B cell (primary cell): ENCODE measurements at regions not wholly inside any gene's neighbourhood (a gene's known extent, or its start where the extent isn't known, plus 50 kb on each side); places are given as distances from the start of the nearest gene placed in this dataset.

Experiments used
- ATAC-seq: fragments of 200-7000 bp; cut with Tn5 transposase; one replicate; pipeline ENCODE4 v1.10.0; 2021; ENCODE audit warnings: low read depth, mild to moderate bottlenecking, moderate number of reproducible peaks, moderate library complexity
- CTCF ChIA-PET: fragments of 350-600 bp; sonication (Branson Sonifier 250); formaldehyde crosslinking; loops from one replicate; lab custom pipeline; 2021; ENCODE audit warnings: antibody characterized with exemption, inconsistent platforms; lab: Charles Lee
- POLR2A ChIA-PET: fragments of 350-600 bp; sonication (Branson Sonifier 250); formaldehyde crosslinking; loops from one replicate; lab custom pipeline; 2021; ENCODE audit warnings: antibody characterized with exemption; lab: Charles Lee
- DNase-seq: peaks from one replicate; pipeline ENCODE4 v3.0.0; 2013
- H2AFZ ChIP-seq: 2 replicates; pipeline ENCODE4 v1.6.1; 2012; ENCODE audit warnings: mild to moderate bottlenecking, low read depth, low read length; ENCODE audit not compliant: insufficient read depth, poor library complexity, severe bottlenecking
- H3K27ac ChIP-seq, 2 donors: 1 replicate in 1 of 2; 2 replicates in 1 of 2; pipeline ENCODE4 v1.5.1; 2012 to 2013; ENCODE audit warnings: low read length in 2 of 2, mild to moderate bottlenecking in 2 of 2, moderate library complexity in 1 of 2
- H3K27me3 ChIP-seq, 4 experiments: fragments of 200-600 bp in 1 of 4; sonication (generic) in 1 of 4; replicated peaks in 1 of 4; 1 replicate in 2 of 4; 2 replicates in 2 of 4; pipeline versions ENCODE4 v1.6.1 to v1.7.0; 2013 to 2016; ENCODE audit warnings: low read length in 3 of 4, mild to moderate bottlenecking in 2 of 4, mixed read lengths in 1 of 4, moderate library complexity in 1 of 4; ENCODE audit not compliant: insufficient read depth in 4 of 4, control insufficient read depth in 3 of 4; ENCODE audit errors: control extremely low read depth in 1 of 4
- H3K36me3 ChIP-seq, 2 experiments: replicated peaks in 1 of 2; 1 replicate in 1 of 2; 2 replicates in 1 of 2; pipeline versions ENCODE4 v1.6.1 to v1.7.1; 2013; ENCODE audit warnings: low read length in 1 of 2; ENCODE audit not compliant: insufficient read depth in 2 of 2, control insufficient read depth in 1 of 2; ENCODE audit errors: control extremely low read depth in 1 of 2, extremely low read depth in 1 of 2
- H3K4me1 ChIP-seq, 2 donors: fragments of 200-600 bp in 1 of 2; sonication (generic) in 1 of 2; 1 replicate in 1 of 2; 2 replicates in 1 of 2; pipeline versions ENCODE4 v1.5.1 to v1.6.1; 2013 to 2017; ENCODE audit warnings: low read length in 2 of 2; ENCODE audit not compliant: control insufficient read depth in 2 of 2, insufficient read depth in 2 of 2
- H3K4me2 ChIP-seq: replicated peaks from 2 replicates; pipeline ENCODE3; 2012; ENCODE audit warnings: mild to moderate bottlenecking, low read depth, low read length; ENCODE audit not compliant: poor library complexity, severe bottlenecking
- H3K4me3 ChIP-seq, 5 experiments: fragments of 200-600 bp in 1 of 5; sonication (generic) in 1 of 5; 1 replicate in 3 of 5; 2 replicates in 2 of 5; pipeline versions ENCODE4 v1.5.1 to v1.7.0; 2011 to 2016; ENCODE audit warnings: low read length in 4 of 5, mild to moderate bottlenecking in 4 of 5, low read depth in 2 of 5, control low read depth in 1 of 5, moderate library complexity in 1 of 5; ENCODE audit not compliant: insufficient read depth in 1 of 5; ENCODE audit errors: control extremely low read depth in 1 of 5, extremely low read depth in 1 of 5
- H3K79me2 ChIP-seq: fragments of 200-600 bp; sonication (generic); one replicate; pipeline ENCODE4 v1.6.0; 2016; ENCODE audit warnings: low read length; ENCODE audit not compliant: control insufficient read depth, insufficient read depth
- H3K9ac ChIP-seq: fragments of 200-600 bp; sonication (generic); 2 replicates; pipeline ENCODE4 v1.6.1; 2017; ENCODE audit warnings: mild to moderate bottlenecking, low read length, moderate library complexity
- H3K9me3 ChIP-seq, 3 donors: one replicate each; pipeline versions ENCODE4 v1.6.1 to v1.7.1; 2013; ENCODE audit warnings: low read length in 2 of 3; ENCODE audit not compliant: control insufficient read depth in 2 of 3, insufficient read depth in 1 of 3; ENCODE audit errors: control extremely low read depth in 1 of 3
- H4K20me1 ChIP-seq: 2 replicates; pipeline ENCODE4 v1.6.0; 2012; ENCODE audit warnings: mild to moderate bottlenecking, low read length; ENCODE audit not compliant: insufficient read depth, control insufficient read depth, poor library complexity, severe bottlenecking
- H3K27ac Mint-ChIP-seq: one replicate; pipeline ENCODE4 v1.8.0; 2021; ENCODE audit warnings: mixed read lengths
- H3K27me3 Mint-ChIP-seq: one replicate; pipeline ENCODE4 v1.8.0; 2021; ENCODE audit warnings: mixed read lengths
- H3K4me1 Mint-ChIP-seq: one replicate; pipeline ENCODE4 v1.8.0; 2021; ENCODE audit warnings: mixed read lengths
- H3K4me3 Mint-ChIP-seq: one replicate; pipeline ENCODE4 v1.8.0; 2021; ENCODE audit warnings: mixed read lengths
- H3K9me3 Mint-ChIP-seq: one replicate; pipeline ENCODE4 v1.8.0; 2022; ENCODE audit warnings: mixed read lengths; ENCODE audit not compliant: insufficient read depth
- CTCF ChIP-seq: fragments of 200-600 bp; IDR thresholded peaks from one replicate; pipeline ENCODE4 v1.8.0; 2022; ENCODE audit warnings: antibody characterized with exemption, mild to moderate bottlenecking
- EZH2 ChIP-seq: IDR thresholded peaks from 2 replicates; pipeline ENCODE4 v1.6.1; 2012; ENCODE audit warnings: borderline replicate concordance, low read depth, mild to moderate bottlenecking, moderate library complexity, low read length; ENCODE audit not compliant: insufficient read depth, poor library complexity, severe bottlenecking
- WGBS: methylation state at CpG from one replicate; pipeline ENCODE4 v1.1.5; 2013; ENCODE audit warnings: missing lambda C conversion rate; ENCODE audit not compliant: insufficient coverage; 5-methylcytosine and 5-hydroxymethylcytosine counted together
- intact Hi-C: fragments of 100-400 bp; cut with micrococcal nuclease; formaldehyde crosslinking; loops from one replicate; pipeline ENCODE4 v1.10.0; 2022

GRCh38 chr6:41430875-41431274, 95.5 kb downstream of the NCR2 start:
- ChIA-PET CTCF (interaction anchor here (1.2 kb wide), 1 partner anchor 32 kb away, joined by 3 read pairs; no protein-coding TSS in a partner anchor), POLR2A (no interaction called here)
- Histone ChIP-seq H3K4me1 (peaks cover 28 to 36% of the 10 kb centered on the region in 2 donors), H3K79me2 (no peaks in the 10 kb centered on the region), H3K9ac (no peak overlapping the region), H3K9me3 (no peaks in the 10 kb centered on the region), H2AFZ (no peak overlapping the region), H3K4me3 (no peak overlapping the region), H3K27ac (no peak overlapping the region), H3K27me3 (peaks cover 0 to 5% (median 0%) of the 10 kb centered on the region in 4 experiments), H4K20me1 (no peaks in the 10 kb centered on the region), H3K4me2 (no peak overlapping the region), H3K36me3 (no peaks in the 10 kb centered on the region)
- Mint-ChIP-seq H3K4me1 (peaks cover 13% of the 10 kb centered on the region), H3K4me3 (no peak overlapping the region), H3K27me3 (peaks cover 3% of the 10 kb centered on the region), H3K27ac (no peak overlapping the region), H3K9me3 (no peaks in the 10 kb centered on the region)
- no peak for ATAC-seq
- no peak for DNase-seq
- WGBS = 82% methylated on average over 2 of the region's 4 CpGs
- intact Hi-C loops = no loop called here
- TF ChIP-seq EZH2 = no peak
- TF ChIP-seq CTCF = no peak

GRCh38 chr6:41432280-41432679, 96.9 kb downstream of the NCR2 start:
- ChIA-PET POLR2A (no interaction called here), CTCF (interaction anchor here (1.1 kb wide), 1 partner anchor 8 kb away, joined by 3 read pairs; no protein-coding TSS in a partner anchor)
- H3K27ac ChIP-seq = no peak overlapping the region
- no peak overlapping the region for H3K9ac ChIP-seq
- no peak overlapping the region for H3K4me3 Mint-ChIP-seq
- no peaks in the 10 kb centered on the region for H3K9me3 Mint-ChIP-seq
- H2AFZ ChIP-seq = no peak overlapping the region
- H3K27me3 Mint-ChIP-seq = peaks cover 3% of the 10 kb centered on the region
- ATAC-seq = no peak
- H3K36me3 ChIP-seq = no peaks in the 10 kb centered on the region
- H3K27me3 ChIP-seq = peaks cover 0 to 5% (median 0%) of the 10 kb centered on the region in 4 experiments
- TF ChIP-seq EZH2 (no peak), CTCF (no peak)
- no peak overlapping the region for H3K4me2 ChIP-seq
- no peak for DNase-seq
- peaks cover 15 to 23% of the 10 kb centered on the region in 2 donors for H3K4me1 ChIP-seq
- 25% methylated on average over 1 of the region's 3 CpGs for WGBS
- H3K4me1 Mint-ChIP-seq = peaks cover 13% of the 10 kb centered on the region
- H3K4me3 ChIP-seq = no peak overlapping the region
- H3K9me3 ChIP-seq = no peaks in the 10 kb centered on the region
- H3K27ac Mint-ChIP-seq = no peak overlapping the region
- intact Hi-C loops = no loop called here
- no peaks in the 10 kb centered on the region for H3K79me2 ChIP-seq
- H4K20me1 ChIP-seq = no peaks in the 10 kb centered on the region
